Epithelial cell of proximal tubule (primary cell): ENCODE measurements at regions not wholly inside any gene's neighbourhood (a gene's known extent, or its start where the extent isn't known, plus 50 kb on each side); places are given as distances from the start of the nearest gene placed in this dataset.

Source experiments
- DNase-seq: peaks from one replicate; pipeline ENCODE4 v3.0.0-alpha.2; 2011; ENCODE audit warnings: low read depth
- H3K4me3 ChIP-seq: 2 replicates; pipeline ENCODE4 v1.5.1; 2011; ENCODE audit warnings: low read depth, mild to moderate bottlenecking, low read length
- CTCF ChIP-seq: conservative IDR thresholded peaks from 2 replicates; pipeline ENCODE4 v1.5.1; 2012; ENCODE audit warnings: low read depth, mild to moderate bottlenecking, low read length

- DNase-seq: no peak
- H3K4me3 ChIP-seq: no peak overlapping the region
- no peak for TF ChIP-seq CTCF
Measured at GRCh38 chr11:71112990-71113389, 139.4 kb downstream of the SHANK2 start.

- DNase-seq: no peak
- H3K4me3 ChIP-seq: no peak overlapping the region
- no peak for TF ChIP-seq CTCF
Measured at GRCh38 chr11:71112454-71112853, 139.9 kb downstream of the SHANK2 start.

- DNase-seq: no peak
- H3K4me3 ChIP-seq: no peak overlapping the region
- TF ChIP-seq CTCF: no peak
Measured at GRCh38 chr11:71109586-71109985, 142.8 kb downstream of the SHANK2 start.

GRCh38 chr11:71109186-71109585 is 143.2 kb downstream of the SHANK2 start:
- no peak overlapping the region for H3K4me3 ChIP-seq
- TF ChIP-seq CTCF: no peak
- DNase-seq: no peak

GRCh38 chr11:71108013-71108865 is 144.1 kb downstream of the SHANK2 start:
- DNase-seq: no peak
- no peak for TF ChIP-seq CTCF
- no peak overlapping the region for H3K4me3 ChIP-seq

- no peak for DNase-seq
- H3K4me3 ChIP-seq: no peak overlapping the region
- no peak for TF ChIP-seq CTCF
Measured at GRCh38 chr11:71106671-71107070, 145.7 kb downstream of the SHANK2 start.

- H3K4me3 ChIP-seq: no peak overlapping the region
- DNase-seq: no peak
Measured at GRCh38 chr11:71103266-71103665, 149.1 kb downstream of the SHANK2 start.

More at GRCh38 chr11:71103266-71103665, 149.1 kb downstream of the SHANK2 start:
- no peak for TF ChIP-seq CTCF
